K562 (cell line): ENCODE measurements at regions not wholly inside any gene's neighbourhood (a gene's known extent, or its start where the extent isn't known, plus 50 kb on each side); places are given as distances from the start of the nearest gene placed in this dataset.

Experiments used
- ATAC-seq: fragments of 200-7000 bp; cut with Tn5 transposase; 3 replicates; pipeline ENCODE4 v1.9.1; 2020; ENCODE audit warnings: moderate library complexity
- BruUV-seq: library from RNA; stranded (reverse); fragments of 400-500 nt; replicated peaks from 2 replicates; lab custom pipeline; 2021; lab: Mats Ljungman, UMichigan
- CTCF ChIA-PET: fragments of 300-600 bp; formaldehyde crosslinking; extraction: SDS; loops from one replicate; lab custom pipeline; 2021; ENCODE audit warnings: low intra/inter-chr PET ratio; lab: Yijun Ruan, JAX
- POLR2A ChIA-PET: fragments of 300-600, 350-650 bp; sonication (Branson Sonifier 250); formaldehyde crosslinking; extraction: SDS; loops from one replicate; lab custom pipeline; 2021; ENCODE audit warnings: antibody characterized with exemption, inconsistent platforms; lab: Yijun Ruan, JAX
- DNase-seq, 4 experiments: peaks; one replicate each; pipeline versions ENCODE4 v3.0.0 to v3.0.0-alpha.2; 2011 to 2018; ENCODE audit warnings: low spot score in 3 of 4, mixed read lengths in 3 of 4; ENCODE audit errors: extremely low read depth in 1 of 4
- FAIRE-seq: peaks from 2 replicates; lab custom pipeline; 2011; peaks lifted over from hg19 to GRCh38; lab: Jason Lieb, UNC
- H2AFZ ChIP-seq: 2 replicates; pipeline ENCODE4 v1.6.0; 2011; ENCODE audit warnings: low read depth, low read length, control low read depth, inconsistent platforms
- H3K27ac ChIP-seq: fragments of 200-600 bp; 3 replicates; pipeline ENCODE4 v1.8.0; 2011; ENCODE audit warnings: low read depth, mild to moderate bottlenecking, control low read depth, inconsistent platforms, low read length, moderate library complexity, mixed read lengths; ENCODE audit errors: extremely low read depth
- H3K27me3 ChIP-seq, 2 experiments: fragments of 300-600 bp in 1 of 2; 2 replicates in 1 of 2; 3 replicates in 1 of 2; pipeline versions ENCODE4 v1.6.0 to v1.8.0; 2011; ENCODE audit warnings: inconsistent platforms in 2 of 2, low read length in 2 of 2, mild to moderate bottlenecking in 1 of 2, mixed read lengths in 1 of 2, moderate library complexity in 1 of 2; ENCODE audit not compliant: control insufficient read depth in 2 of 2, insufficient read depth in 2 of 2
- H3K36me3 ChIP-seq: fragments of 300-600 bp; 3 replicates; pipeline ENCODE4 v1.8.0; 2011; ENCODE audit warnings: mild to moderate bottlenecking, low read length, inconsistent platforms; ENCODE audit not compliant: control insufficient read depth, insufficient read depth
- H3K4me1 ChIP-seq, 2 experiments: fragments of 200-600 bp in 1 of 2; replicated peaks in 1 of 2; 2 replicates in 1 of 2; 3 replicates in 1 of 2; pipeline versions ENCODE4 v1.5.1 to v1.8.0; 2011; ENCODE audit warnings: inconsistent platforms in 2 of 2, low read length in 2 of 2, mild to moderate bottlenecking in 1 of 2, mixed read lengths in 1 of 2, moderate library complexity in 1 of 2; ENCODE audit not compliant: control insufficient read depth in 2 of 2, insufficient read depth in 2 of 2
- H3K4me2 ChIP-seq: 2 replicates; pipeline ENCODE4 v1.6.1; 2011; ENCODE audit warnings: low read length, control low read depth, inconsistent platforms, mixed read lengths; ENCODE audit not compliant: insufficient read depth
- H3K4me3 ChIP-seq: fragments of 200-600 bp; sonication (generic), shearing (Covaris generic); 2 replicates; pipeline ENCODE4 v1.5.1; 2016; ENCODE audit warnings: control low read depth, inconsistent platforms
- H3K79me2 ChIP-seq: fragments of 200-600 bp; 3 replicates; pipeline ENCODE4 v1.8.0; 2011; ENCODE audit warnings: low read length, inconsistent platforms; ENCODE audit not compliant: control insufficient read depth, insufficient read depth
- H3K9ac ChIP-seq, 2 experiments: 2 replicates each; pipeline versions ENCODE4 v1.6.0 to v1.6.1; 2011; ENCODE audit warnings: low read depth in 2 of 2, low read length in 2 of 2, control low read depth in 1 of 2, inconsistent platforms in 1 of 2, mild to moderate bottlenecking in 1 of 2, mixed read lengths in 1 of 2; ENCODE audit not compliant: insufficient read depth in 1 of 2
- H3K9me1 ChIP-seq: one replicate; pipeline ENCODE4 v1.6.0; 2011; ENCODE audit warnings: inconsistent platforms, mild to moderate bottlenecking, low read length, moderate library complexity; ENCODE audit not compliant: control insufficient read depth, insufficient read depth
- H3K9me3 ChIP-seq: replicated peaks from 2 replicates; pipeline ENCODE4 v1.5.1; 2011; ENCODE audit warnings: low read depth, low read length, inconsistent platforms; ENCODE audit not compliant: control insufficient read depth, insufficient read depth
- H4K20me1 ChIP-seq: replicated peaks from 2 replicates; pipeline ENCODE4 v1.6.1; 2011; ENCODE audit warnings: low read length, inconsistent platforms, mixed read lengths; ENCODE audit not compliant: control insufficient read depth, insufficient read depth
- ATF6 ChIP-seq: sonication (generic); formaldehyde crosslinking; IDR thresholded peaks from 2 replicates; pipeline ENCODE4 v1.4.0; 2020; ENCODE audit warnings: mild to moderate bottlenecking, missing genetic modification reagents
- CBX3 ChIP-seq, 2 experiments: IDR thresholded peaks; 1 replicate in 1 of 2; 2 replicates in 1 of 2; pipeline ENCODE4 v1.6.1; 2012; ENCODE audit warnings: inconsistent platforms in 2 of 2, low read length in 2 of 2, borderline replicate concordance in 1 of 2, control low read depth in 1 of 2
- DIDO1 ChIP-seq: fragments of 450-650 bp; IDR thresholded peaks from 2 replicates; pipeline ENCODE4 v1.6.1; 2016; ENCODE audit warnings: low read depth, missing biosample characterization, missing genetic modification characterization
- FOXJ2 ChIP-seq: fragments of 200-800 bp; sonication (Bioruptor generic); IDR thresholded peaks from 2 replicates; pipeline ENCODE4 v1.6.1; 2016; ENCODE audit warnings: missing genetic modification characterization, missing compliant biosample characterization
- FOXK2 ChIP-seq, 2 experiments: fragments of 450-650 bp; IDR thresholded peaks in 1 of 2; conservative IDR thresholded peaks in 1 of 2; 2 replicates each; pipeline ENCODE4 v1.6.1; 2016; ENCODE audit warnings: low read depth in 2 of 2, mild to moderate bottlenecking in 1 of 2
- HMG20B ChIP-seq: fragments of 250-450 bp; sonication (Bioruptor Pico); IDR thresholded peaks from 2 replicates; pipeline ENCODE4 v1.5.0; 2021; ENCODE audit warnings: mild to moderate bottlenecking
- HSF4 ChIP-seq: fragments of 250-450 bp; sonication (Bioruptor Pico); IDR thresholded peaks from 2 replicates; pipeline ENCODE4 v2.1.2; 2022; ENCODE audit warnings: mild to moderate bottlenecking, moderate library complexity, borderline replicate concordance
- JUNB ChIP-seq: fragments of 450-650 bp; formaldehyde crosslinking; conservative IDR thresholded peaks from 2 replicates; pipeline ENCODE4 v1.4.0; 2020; ENCODE audit warnings: mild to moderate bottlenecking
- KLF10 ChIP-seq: fragments of 250-450 bp; sonication (Bioruptor Pico); IDR thresholded peaks from 2 replicates; pipeline ENCODE4 v1.6.1; 2021; ENCODE audit warnings: matching md5 sums
- MAZ ChIP-seq, 2 experiments: fragments of 450-650 bp in 1 of 2; sonication (generic) in 1 of 2; formaldehyde crosslinking; IDR thresholded peaks in 1 of 2; conservative IDR thresholded peaks in 1 of 2; 2 replicates each; pipeline versions ENCODE4 v1.4.0 to v1.5.0; 2020; ENCODE audit warnings: mild to moderate bottlenecking in 1 of 2, missing genetic modification reagents in 1 of 2
- PPARD ChIP-seq: fragments of 250-450 bp; sonication (Bioruptor Pico); IDR thresholded peaks from 2 replicates; pipeline ENCODE4 v1.8.0; 2022; ENCODE audit warnings: inconsistent platforms, mild to moderate bottlenecking, moderate library complexity
- RHOXF2B ChIP-seq: fragments of 250-450 bp; sonication (Bioruptor Pico); conservative IDR thresholded peaks from 2 replicates; pipeline ENCODE4 v1.5.1; 2021
- SAFB2 ChIP-seq: fragments of 200-400 bp; formaldehyde crosslinking; IDR thresholded peaks from 2 replicates; pipeline ENCODE4 v1.6.1; 2018; ENCODE audit warnings: borderline replicate concordance, low read length, low read depth, moderate library complexity; ENCODE audit not compliant: severe bottlenecking
- SMC3 ChIP-seq: conservative IDR thresholded peaks from 2 replicates; pipeline ENCODE4 v1.6.1; 2011; ENCODE audit warnings: low read depth, low read length, improper control_type of control experiment; ENCODE audit not compliant: insufficient read depth
- ZFX ChIP-seq: sonication (generic); formaldehyde crosslinking; IDR thresholded peaks from 2 replicates; pipeline ENCODE4 v1.8.0; 2022; ENCODE audit warnings: mild to moderate bottlenecking, missing genetic modification reagents, moderate library complexity
- ZNF121 ChIP-seq: sonication (generic); formaldehyde crosslinking; conservative IDR thresholded peaks from 2 replicates; pipeline ENCODE4 v1.8.0; 2022; ENCODE audit warnings: missing genetic modification reagents
- ZNF124 ChIP-seq: sonication (generic); formaldehyde crosslinking; IDR thresholded peaks from 2 replicates; pipeline ENCODE4 v1.8.1; 2022; ENCODE audit warnings: missing genetic modification reagents
- ZNF561 ChIP-seq: fragments of 450-650 bp; formaldehyde crosslinking; conservative IDR thresholded peaks from 2 replicates; pipeline ENCODE4 v1.4.0; 2020; ENCODE audit warnings: mild to moderate bottlenecking, moderate library complexity
- ZSCAN32 ChIP-seq: fragments of 450-650 bp; formaldehyde crosslinking; IDR thresholded peaks from 2 replicates; pipeline ENCODE4 v1.4.0; 2020; ENCODE audit warnings: mild to moderate bottlenecking, moderate library complexity
- whole genome bisulfite sequencing: fragments of 100-300 bp; shearing (Covaris generic); methylation state at CpG from one replicate; pipeline ENCODE4 v1.1.6; 2016; ENCODE audit warnings: low coverage, mixed read lengths; ENCODE audit not compliant: insufficient coverage; ENCODE audit errors: missing lambda C conversion rate; 5-methylcytosine and 5-hydroxymethylcytosine counted together
- in situ Hi-C: fragments of 300-500 bp; cut with MboI; formaldehyde crosslinking; loops from 4 replicates; pipeline ENCODE4 v1.15.0; 2018; ENCODE audit warnings: inconsistent platforms, mixed read lengths
- intact Hi-C: fragments of 100-400 bp; cut with micrococcal nuclease; formaldehyde crosslinking; loops from 2 replicates; pipeline ENCODE4 v1.14.2; 2022
- TF ChIP-seq, protein P1 (sequence below), 3 experiments: fragments of 200-800 bp in 1 of 3; fragments of 250-450 bp in 1 of 3; fragments of 450-650 bp in 1 of 3; sonication (Bioruptor Pico) in 1 of 3; sonication (Bioruptor generic) in 1 of 3; formaldehyde crosslinking in 1 of 3; IDR thresholded peaks; 2 replicates each; pipeline versions ENCODE4 v1.6.1 to v1.8.0; 2016 to 2022; ENCODE audit warnings: mild to moderate bottlenecking in 2 of 3, missing genetic modification characterization in 2 of 3, missing compliant biosample characterization in 1 of 3, moderate library complexity in 1 of 3

- TF ChIP-seq DIDO1, result no peak
- no peak for TF ChIP-seq FOXK2 (conservative IDR thresholded peaks at IDR 0.05 in 1 of 2, IDR thresholded peaks at IDR 0.05 in 1 of 2; ENCODE audit: low read depth in 2 of 2)
- TF ChIP-seq PPARD (CRISPR knock-in tag), result no peak
- no peak for TF ChIP-seq ZSCAN32 (CRISPR knock-in tag)
- TF ChIP-seq ZNF121, result no peak
- TF ChIP-seq ZNF561 (CRISPR knock-in tag), result no peak
- TF ChIP-seq ZFX (CRISPR knock-in tag), result no peak
- no peak for TF ChIP-seq SAFB2
- no peak for TF ChIP-seq JUNB (CRISPR knock-in tag)
- no peak for TF ChIP-seq RHOXF2B (CRISPR knock-in tag)
- no peak for TF ChIP-seq HMG20B (CRISPR knock-in tag)
- TF ChIP-seq ZNF124 (CRISPR knock-in tag), result no peak
- TF ChIP-seq, protein P1, sequence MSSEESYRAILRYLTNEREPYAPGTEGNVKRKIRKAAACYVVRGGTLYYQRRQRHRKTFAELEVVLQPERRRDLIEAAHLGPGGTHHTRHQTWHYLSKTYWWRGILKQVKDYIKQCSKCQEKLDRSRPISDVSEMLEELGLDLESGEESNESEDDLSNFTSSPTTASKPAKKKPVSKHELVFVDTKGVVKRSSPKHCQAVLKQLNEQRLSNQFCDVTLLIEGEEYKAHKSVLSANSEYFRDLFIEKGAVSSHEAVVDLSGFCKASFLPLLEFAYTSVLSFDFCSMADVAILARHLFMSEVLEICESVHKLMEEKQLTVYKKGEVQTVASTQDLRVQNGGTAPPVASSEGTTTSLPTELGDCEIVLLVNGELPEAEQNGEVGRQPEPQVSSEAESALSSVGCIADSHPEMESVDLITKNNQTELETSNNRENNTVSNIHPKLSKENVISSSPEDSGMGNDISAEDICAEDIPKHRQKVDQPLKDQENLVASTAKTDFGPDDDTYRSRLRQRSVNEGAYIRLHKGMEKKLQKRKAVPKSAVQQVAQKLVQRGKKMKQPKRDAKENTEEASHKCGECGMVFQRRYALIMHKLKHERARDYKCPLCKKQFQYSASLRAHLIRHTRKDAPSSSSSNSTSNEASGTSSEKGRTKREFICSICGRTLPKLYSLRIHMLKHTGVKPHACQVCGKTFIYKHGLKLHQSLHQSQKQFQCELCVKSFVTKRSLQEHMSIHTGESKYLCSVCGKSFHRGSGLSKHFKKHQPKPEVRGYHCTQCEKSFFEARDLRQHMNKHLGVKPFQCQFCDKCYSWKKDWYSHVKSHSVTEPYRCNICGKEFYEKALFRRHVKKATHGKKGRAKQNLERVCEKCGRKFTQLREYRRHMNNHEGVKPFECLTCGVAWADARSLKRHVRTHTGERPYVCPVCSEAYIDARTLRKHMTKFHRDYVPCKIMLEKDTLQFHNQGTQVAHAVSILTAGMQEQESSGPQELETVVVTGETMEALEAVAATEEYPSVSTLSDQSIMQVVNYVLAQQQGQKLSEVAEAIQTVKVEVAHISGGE (CRISPR knock-in tag; IDR thresholded peaks at IDR 0.05), result no peak
- no peak for TF ChIP-seq SMC3
- TF ChIP-seq CBX3 (IDR thresholded peaks at IDR 0.05; ENCODE audit: borderline replicate concordance in 1 of 2, low read length in 2 of 2), result no peak
- TF ChIP-seq HSF4, result no peak
- TF ChIP-seq KLF10 (CRISPR knock-in tag), result no peak
- TF ChIP-seq MAZ (CRISPR knock-in tag; conservative IDR thresholded peaks at IDR 0.05 in 1 of 2, IDR thresholded peaks at IDR 0.05 in 1 of 2), result no peak
- no peak for TF ChIP-seq ATF6 (CRISPR knock-in tag)
- TF ChIP-seq FOXJ2, result no peak
These were observed 89.7 kb upstream of the CPM start for GRCh38 chr12:69022674-69023073.

More at GRCh38 chr12:69022674-69023073, 89.7 kb upstream of the CPM start:
- Histone ChIP-seq H3K9me3 (no peaks in the 10 kb centered on the region), H3K27me3 (peaks cover 4 to 8% of the 10 kb centered on the region in 2 experiments; a peak in 2 of 5 replicates), H4K20me1 (no peaks in the 10 kb centered on the region), H3K79me2 (no peaks in the 10 kb centered on the region), H2AFZ (no peak overlapping the region), H3K4me3 (no peak overlapping the region), H3K9me1 (no peaks in the 10 kb centered on the region), H3K9ac (no peak overlapping the region), H3K4me2 (no peak overlapping the region), H3K36me3 (no peaks in the 10 kb centered on the region), H3K4me1 (no peaks in the 10 kb centered on the region), H3K27ac (no peak overlapping the region)
- ATAC-seq, result no peak
- in situ Hi-C loops, result no loop called here
- intact Hi-C loops, result no loop called here
- ChIA-PET CTCF (no interaction called here), POLR2A (no interaction called here)
- WGBS, result 2% methylated on average over 4 of the region's 4 CpGs
- DNase-seq, result no peak
- BruUV-seq, result no TSS peak
- no peak for FAIRE-seq
